ENCODE measurements at regions not wholly inside any gene's neighbourhood (a gene's known extent, or its start where the extent isn't known, plus 50 kb on each side); places are given as distances from the start of the nearest gene placed in this dataset.

GRCh38 chr10:10513067-10513466 is 504.6 kb upstream of the CELF2 start:
- no peak for TF ChIP-seq EP300 (IDR thresholded peaks at IDR 0.05)
- TF ChIP-seq, protein P1, sequence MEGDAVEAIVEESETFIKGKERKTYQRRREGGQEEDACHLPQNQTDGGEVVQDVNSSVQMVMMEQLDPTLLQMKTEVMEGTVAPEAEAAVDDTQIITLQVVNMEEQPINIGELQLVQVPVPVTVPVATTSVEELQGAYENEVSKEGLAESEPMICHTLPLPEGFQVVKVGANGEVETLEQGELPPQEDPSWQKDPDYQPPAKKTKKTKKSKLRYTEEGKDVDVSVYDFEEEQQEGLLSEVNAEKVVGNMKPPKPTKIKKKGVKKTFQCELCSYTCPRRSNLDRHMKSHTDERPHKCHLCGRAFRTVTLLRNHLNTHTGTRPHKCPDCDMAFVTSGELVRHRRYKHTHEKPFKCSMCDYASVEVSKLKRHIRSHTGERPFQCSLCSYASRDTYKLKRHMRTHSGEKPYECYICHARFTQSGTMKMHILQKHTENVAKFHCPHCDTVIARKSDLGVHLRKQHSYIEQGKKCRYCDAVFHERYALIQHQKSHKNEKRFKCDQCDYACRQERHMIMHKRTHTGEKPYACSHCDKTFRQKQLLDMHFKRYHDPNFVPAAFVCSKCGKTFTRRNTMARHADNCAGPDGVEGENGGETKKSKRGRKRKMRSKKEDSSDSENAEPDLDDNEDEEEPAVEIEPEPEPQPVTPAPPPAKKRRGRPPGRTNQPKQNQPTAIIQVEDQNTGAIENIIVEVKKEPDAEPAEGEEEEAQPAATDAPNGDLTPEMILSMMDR (IDR thresholded peaks at IDR 0.05), result no peak
